ENCODE measurements at regions not wholly inside any gene's neighbourhood (a gene's known extent, or its start where the extent isn't known, plus 50 kb on each side); places are given as distances from the start of the nearest gene placed in this dataset.

DNA sequence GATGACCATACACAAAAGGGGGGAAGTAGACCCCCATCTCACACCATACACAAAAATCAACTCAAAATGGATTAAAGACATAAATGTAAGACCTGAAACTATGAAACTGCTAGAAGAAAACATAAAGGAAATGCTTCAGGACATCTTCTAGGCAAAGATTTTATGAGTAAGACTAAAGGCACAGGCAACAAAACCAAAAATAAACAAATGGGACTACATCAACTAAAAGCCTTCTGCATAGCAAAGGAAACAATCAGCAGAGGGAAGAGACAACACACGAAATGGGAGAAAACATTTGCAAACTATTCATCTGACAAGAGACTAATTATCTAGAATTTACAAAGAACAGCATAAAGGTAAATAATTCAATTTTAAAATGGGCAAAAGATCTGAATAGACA is 152.1 kb downstream of the AXIN2 start:
- no peak for TF ChIP-seq CTCF (IDR thresholded peaks at IDR 0.05; ENCODE audit: borderline replicate concordance, extremely low read depth, insufficient read depth)
- H3K27ac ChIP-seq (ENCODE audit: low read depth in 2 of 2, low read length in 2 of 2), result no peak overlapping the region
- no peaks in the 10 kb centered on the region for H3K36me3 ChIP-seq (ENCODE audit: control insufficient read depth in 2 of 3, insufficient read depth in 3 of 3, low read length in 3 of 3)
- FAIRE-seq (no peak), DNase-seq (no peak)
- intact Hi-C loops (cut with DNase I), result no loop called here
- H3K9me3 ChIP-seq (ENCODE audit: control insufficient read depth in 2 of 3, insufficient read depth in 1 of 3, low read length in 3 of 3), result peaks cover 0 to 2% (median 0%) of the 10 kb centered on the region in 3 donors
- no peak overlapping the region for H3K9ac ChIP-seq (ENCODE audit: low read length in 3 of 3)
- no peak overlapping the region for H3K4me3 ChIP-seq (ENCODE audit: low read length in 3 of 3)
- H3K4me1 ChIP-seq (ENCODE audit: control insufficient read depth in 2 of 3, insufficient read depth in 2 of 3, low read depth in 1 of 3, low read length in 3 of 3), result no peaks in the 10 kb centered on the region
- H3K27me3 ChIP-seq (ENCODE audit: control insufficient read depth, insufficient read depth, low read length), result no peaks in the 10 kb centered on the region

DNA sequence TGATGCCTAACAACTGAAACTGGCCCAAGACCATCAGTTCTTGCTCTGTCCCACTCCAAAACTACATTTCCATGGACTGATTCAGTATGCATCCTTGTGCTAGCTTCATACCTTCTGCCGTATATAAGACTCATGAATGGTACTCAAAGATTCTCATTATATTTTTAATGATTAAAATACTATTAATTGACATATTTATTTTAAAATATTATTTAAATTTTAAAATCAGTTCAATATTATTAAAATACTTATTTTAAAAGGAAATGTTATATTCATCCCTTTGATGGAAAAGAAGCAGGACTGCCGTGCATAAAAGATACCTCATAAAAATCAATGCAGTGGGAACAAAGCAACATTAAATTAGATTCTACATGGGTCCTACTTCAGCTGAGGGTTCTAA is 153.4 kb downstream of the AXIN2 start:
- Histone ChIP-seq H3K4me3 (ENCODE audit: low read length in 3 of 3) (no peak overlapping the region), H3K4me1 (ENCODE audit: control insufficient read depth in 2 of 3, insufficient read depth in 2 of 3, low read depth in 1 of 3, low read length in 3 of 3) (no peaks in the 10 kb centered on the region), H3K9me3 (ENCODE audit: control insufficient read depth in 2 of 3, insufficient read depth in 1 of 3, low read length in 3 of 3) (peaks cover 0 to 2% (median 0%) of the 10 kb centered on the region in 3 donors), H3K36me3 (ENCODE audit: control insufficient read depth in 2 of 3, insufficient read depth in 3 of 3, low read length in 3 of 3) (no peaks in the 10 kb centered on the region), H3K27ac (ENCODE audit: low read depth in 2 of 2, low read length in 2 of 2) (no peak overlapping the region), H3K9ac (ENCODE audit: low read length in 3 of 3) (no peak overlapping the region), H3K27me3 (ENCODE audit: control insufficient read depth, insufficient read depth, low read length) (no peaks in the 10 kb centered on the region)
- intact Hi-C loops (cut with DNase I), result no loop called here
- no peak for DNase-seq
- no peak for TF ChIP-seq CTCF (IDR thresholded peaks at IDR 0.05; ENCODE audit: borderline replicate concordance, extremely low read depth, insufficient read depth)
- FAIRE-seq, result no peak

DNA sequence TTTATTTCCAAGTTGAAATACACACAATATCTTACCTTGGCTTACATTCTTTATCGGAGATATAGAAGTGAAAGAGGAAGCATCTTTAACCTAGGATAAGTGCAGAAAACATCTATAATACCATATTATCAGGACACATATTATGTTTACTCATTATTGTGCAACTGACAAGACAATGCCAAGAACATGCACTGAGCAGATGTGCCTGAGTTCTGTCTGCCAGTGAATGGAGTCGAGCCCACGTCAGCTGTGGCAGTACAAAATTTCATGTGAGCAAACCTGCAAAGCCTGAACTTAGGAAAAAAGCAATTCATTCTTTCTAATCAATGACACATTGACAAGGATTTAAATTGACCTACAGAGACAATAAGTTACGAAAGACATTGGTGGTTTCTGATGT is 154.4 kb downstream of the AXIN2 start:
- FAIRE-seq, result no peak
- no peaks in the 10 kb centered on the region for H3K4me1 ChIP-seq (ENCODE audit: control insufficient read depth in 2 of 3, insufficient read depth in 2 of 3, low read depth in 1 of 3, low read length in 3 of 3)
- no peak overlapping the region for H3K4me3 ChIP-seq (ENCODE audit: low read length in 3 of 3)
- H3K27me3 ChIP-seq (ENCODE audit: control insufficient read depth, insufficient read depth, low read length), result no peaks in the 10 kb centered on the region
- peaks cover 0 to 2% (median 0%) of the 10 kb centered on the region in 3 donors for H3K9me3 ChIP-seq (ENCODE audit: control insufficient read depth in 2 of 3, insufficient read depth in 1 of 3, low read length in 3 of 3)
- no peak for TF ChIP-seq CTCF (IDR thresholded peaks at IDR 0.05; ENCODE audit: borderline replicate concordance, extremely low read depth, insufficient read depth)
- H3K36me3 ChIP-seq (ENCODE audit: control insufficient read depth in 2 of 3, insufficient read depth in 3 of 3, low read length in 3 of 3), result no peaks in the 10 kb centered on the region
- H3K9ac ChIP-seq (ENCODE audit: low read length in 3 of 3), result no peak overlapping the region
- intact Hi-C loops (cut with DNase I), result no loop called here
- no peak overlapping the region for H3K27ac ChIP-seq (ENCODE audit: low read depth in 2 of 2, low read length in 2 of 2)
- no peak for DNase-seq

GRCh38 chr17:65406552-65406951 is 154.9 kb downstream of the AXIN2 start:
- Histone ChIP-seq H3K4me3 (ENCODE audit: low read length in 3 of 3) (no peak overlapping the region), H3K9me3 (ENCODE audit: control insufficient read depth in 2 of 3, insufficient read depth in 1 of 3, low read length in 3 of 3) (peaks cover 0 to 2% (median 0%) of the 10 kb centered on the region in 3 donors), H3K36me3 (ENCODE audit: control insufficient read depth in 2 of 3, insufficient read depth in 3 of 3, low read length in 3 of 3) (no peaks in the 10 kb centered on the region), H3K4me1 (ENCODE audit: control insufficient read depth in 2 of 3, insufficient read depth in 2 of 3, low read depth in 1 of 3, low read length in 3 of 3) (no peaks in the 10 kb centered on the region), H3K9ac (ENCODE audit: low read length in 3 of 3) (no peak overlapping the region), H3K27ac (ENCODE audit: low read depth in 2 of 2, low read length in 2 of 2) (no peak overlapping the region), H3K27me3 (ENCODE audit: control insufficient read depth, insufficient read depth, low read length) (no peaks in the 10 kb centered on the region)
- intact Hi-C loops (cut with DNase I), result no loop called here
- TF ChIP-seq CTCF (IDR thresholded peaks at IDR 0.05; ENCODE audit: borderline replicate concordance, extremely low read depth, insufficient read depth), result no peak
- FAIRE-seq, result no peak
- no peak for DNase-seq
